ENCODE measurements at regions not wholly inside any gene's neighbourhood (a gene's known extent, or its start where the extent isn't known, plus 50 kb on each side); places are given as distances from the start of the nearest gene placed in this dataset.

DNA sequence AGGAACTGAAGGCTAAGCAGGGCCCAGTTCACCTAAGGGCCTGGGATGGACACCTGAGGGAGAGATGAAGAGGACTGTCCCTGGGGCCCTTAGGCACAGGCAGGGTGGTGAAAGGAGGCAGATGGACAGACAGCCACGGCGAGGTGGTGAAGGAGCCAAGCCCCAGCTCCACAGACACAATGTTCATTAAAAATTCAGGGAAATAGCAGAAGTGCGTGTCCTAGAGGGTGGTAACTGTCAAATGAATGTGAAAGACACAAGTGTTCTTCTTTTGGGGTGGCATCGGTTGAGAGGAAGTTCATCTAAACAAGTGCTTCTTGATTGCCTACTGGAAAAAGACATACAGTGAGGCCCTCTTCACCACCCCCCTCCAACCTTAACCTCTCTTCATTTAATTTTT lies 76.2 kb upstream of the SIX2 start:
- no peaks in the 10 kb centered on the region for H3K9me3 ChIP-seq
- no peak overlapping the region for H3K4me3 ChIP-seq
- H3K27me3 ChIP-seq: no peaks in the 10 kb centered on the region
- no peak for TF ChIP-seq POLR2A (IDR thresholded peaks at IDR 0.05)
- TF ChIP-seq, protein P1, sequence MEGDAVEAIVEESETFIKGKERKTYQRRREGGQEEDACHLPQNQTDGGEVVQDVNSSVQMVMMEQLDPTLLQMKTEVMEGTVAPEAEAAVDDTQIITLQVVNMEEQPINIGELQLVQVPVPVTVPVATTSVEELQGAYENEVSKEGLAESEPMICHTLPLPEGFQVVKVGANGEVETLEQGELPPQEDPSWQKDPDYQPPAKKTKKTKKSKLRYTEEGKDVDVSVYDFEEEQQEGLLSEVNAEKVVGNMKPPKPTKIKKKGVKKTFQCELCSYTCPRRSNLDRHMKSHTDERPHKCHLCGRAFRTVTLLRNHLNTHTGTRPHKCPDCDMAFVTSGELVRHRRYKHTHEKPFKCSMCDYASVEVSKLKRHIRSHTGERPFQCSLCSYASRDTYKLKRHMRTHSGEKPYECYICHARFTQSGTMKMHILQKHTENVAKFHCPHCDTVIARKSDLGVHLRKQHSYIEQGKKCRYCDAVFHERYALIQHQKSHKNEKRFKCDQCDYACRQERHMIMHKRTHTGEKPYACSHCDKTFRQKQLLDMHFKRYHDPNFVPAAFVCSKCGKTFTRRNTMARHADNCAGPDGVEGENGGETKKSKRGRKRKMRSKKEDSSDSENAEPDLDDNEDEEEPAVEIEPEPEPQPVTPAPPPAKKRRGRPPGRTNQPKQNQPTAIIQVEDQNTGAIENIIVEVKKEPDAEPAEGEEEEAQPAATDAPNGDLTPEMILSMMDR (IDR thresholded peaks at IDR 0.05): no peak
- H3K36me3 ChIP-seq: no peaks in the 10 kb centered on the region
- H3K27ac ChIP-seq: no peak overlapping the region
- DNase-seq: no peak
- no peaks in the 10 kb centered on the region for H3K4me1 ChIP-seq

DNA sequence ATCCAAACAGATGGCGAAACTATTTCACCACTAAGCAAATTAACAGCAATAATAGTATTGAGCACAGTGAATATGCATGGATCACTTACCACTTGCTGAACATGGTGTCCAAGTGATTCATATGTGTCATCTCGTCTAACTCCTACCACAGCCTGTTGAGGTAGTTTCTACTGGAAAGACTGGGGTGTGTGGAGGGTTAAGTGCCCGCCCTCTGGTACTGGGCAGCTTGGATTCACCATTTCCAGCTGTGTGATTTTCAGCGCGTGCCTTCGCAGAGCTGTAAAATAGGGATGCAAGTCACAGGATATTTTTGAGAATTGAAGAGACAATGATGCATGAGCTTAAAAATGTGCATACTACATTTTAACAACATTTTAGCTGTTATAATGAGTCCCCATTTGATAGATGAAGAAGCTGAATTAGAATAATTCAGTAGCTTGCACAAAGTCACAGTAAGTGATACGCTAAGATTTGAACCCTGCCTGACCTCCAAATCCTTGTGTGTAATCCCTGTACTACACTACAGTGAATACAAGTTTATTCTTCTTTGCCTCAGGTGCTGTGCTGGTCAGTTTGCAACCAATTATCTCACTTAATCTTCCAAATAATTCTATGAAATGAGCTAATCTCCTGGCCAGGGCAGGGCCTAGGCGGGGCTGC lies 75.2 kb upstream of the SIX2 start:
- Histone ChIP-seq H3K27ac (no peak overlapping the region), H3K36me3 (no peaks in the 10 kb centered on the region)
- TF ChIP-seq, protein P1 (IDR thresholded peaks at IDR 0.05): no peak
- no peak for TF ChIP-seq POLR2A (IDR thresholded peaks at IDR 0.05)

DNA sequence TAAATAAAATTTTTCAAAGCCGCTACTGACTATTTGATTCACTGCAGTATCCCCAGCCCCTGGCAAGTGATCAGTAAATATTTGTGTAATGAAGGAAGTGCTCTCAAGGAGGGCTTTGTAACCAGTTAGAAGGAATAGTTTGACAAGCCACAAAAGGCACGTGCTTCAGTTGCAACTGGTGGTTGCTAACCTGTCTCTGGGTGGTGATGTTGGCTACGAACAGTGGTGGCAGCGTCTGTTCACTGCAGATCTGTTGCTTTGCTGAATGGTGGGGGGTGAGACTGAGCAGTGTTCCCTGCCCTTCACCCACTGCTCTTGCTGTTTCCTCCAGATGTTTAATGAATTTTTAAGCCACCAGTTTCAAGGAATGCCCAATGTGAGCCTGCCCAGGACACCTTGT lies 73.9 kb upstream of the SIX2 start:
- no peaks in the 10 kb centered on the region for H3K4me1 ChIP-seq
- no peak for TF ChIP-seq POLR2A (IDR thresholded peaks at IDR 0.05)
- TF ChIP-seq, protein P1 (IDR thresholded peaks at IDR 0.05): no peak
- H3K9me3 ChIP-seq: no peaks in the 10 kb centered on the region
- no peak for DNase-seq
- H3K36me3 ChIP-seq: no peaks in the 10 kb centered on the region
- no peak overlapping the region for H3K4me3 ChIP-seq
- H3K27me3 ChIP-seq: no peaks in the 10 kb centered on the region
- H3K27ac ChIP-seq: no peak overlapping the region

More for the DNA sequence above, 75.2 kb upstream of the SIX2 start:
- no peak overlapping the region for H3K4me3 ChIP-seq
- no peaks in the 10 kb centered on the region for H3K4me1 ChIP-seq
- no peaks in the 10 kb centered on the region for H3K9me3 ChIP-seq
- no peaks in the 10 kb centered on the region for H3K27me3 ChIP-seq
- DNase-seq: no peak

DNA sequence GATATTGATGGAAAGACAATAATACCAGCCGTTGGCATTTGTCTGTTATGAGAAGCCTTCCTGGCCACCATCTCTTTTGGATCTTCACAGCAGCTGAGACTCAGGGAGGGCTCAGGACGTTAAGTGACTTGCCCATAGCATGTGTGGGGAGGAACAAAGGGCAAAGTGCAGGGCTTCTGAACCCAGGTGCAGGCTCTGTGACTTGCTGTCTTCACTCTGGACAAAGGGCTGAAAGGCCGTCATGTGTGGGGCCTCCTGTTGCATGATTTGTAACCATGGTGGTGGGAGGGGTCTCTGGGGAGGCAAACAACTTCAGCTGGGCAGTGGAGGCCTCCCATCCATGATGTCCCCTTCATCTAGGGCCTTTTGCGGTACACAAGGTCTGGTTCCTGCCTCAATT lies 65.5 kb upstream of the SIX2 start:
- no peak for TF ChIP-seq POLR2A (IDR thresholded peaks at IDR 0.05)
- TF ChIP-seq, protein P1 (IDR thresholded peaks at IDR 0.05): no peak
- H3K36me3 ChIP-seq: no peaks in the 10 kb centered on the region
- no peak for DNase-seq
- H3K4me1 ChIP-seq: no peaks in the 10 kb centered on the region
- H3K27ac ChIP-seq: no peak overlapping the region
- no peaks in the 10 kb centered on the region for H3K27me3 ChIP-seq
- no peak overlapping the region for H3K4me3 ChIP-seq
- H3K9me3 ChIP-seq: no peaks in the 10 kb centered on the region

DNA sequence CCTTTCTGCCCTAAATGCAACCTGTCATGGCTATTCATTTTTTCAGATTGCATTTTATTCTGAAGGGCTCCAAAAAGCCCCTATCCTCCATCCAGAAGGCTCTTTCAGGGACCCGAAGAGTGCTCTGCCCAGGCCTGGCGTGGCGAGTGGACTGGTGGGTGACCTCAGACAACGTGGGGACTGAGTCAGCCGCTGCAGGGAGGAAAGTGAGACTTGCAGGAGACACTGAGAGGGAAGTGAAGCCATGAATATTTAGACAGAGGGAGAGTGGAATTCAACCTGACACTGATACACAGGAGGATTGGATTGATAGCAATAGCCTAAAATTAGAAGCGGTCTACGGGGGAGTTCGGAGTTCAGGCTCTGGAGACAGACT lies 63.6 kb upstream of the SIX2 start:
- H3K36me3 ChIP-seq: no peaks in the 10 kb centered on the region
- no peak for DNase-seq
- no peak overlapping the region for H3K27ac ChIP-seq
- no peak overlapping the region for H3K4me3 ChIP-seq
- H3K27me3 ChIP-seq: no peaks in the 10 kb centered on the region
- H3K4me1 ChIP-seq: no peaks in the 10 kb centered on the region
- no peaks in the 10 kb centered on the region for H3K9me3 ChIP-seq
- TF ChIP-seq, protein P1 (IDR thresholded peaks at IDR 0.05): no peak
- TF ChIP-seq POLR2A (IDR thresholded peaks at IDR 0.05): no peak
